NCI-H748 (cell line): ENCODE measurements at regions not wholly inside any gene's neighbourhood (a gene's known extent, or its start where the extent isn't known, plus 50 kb on each side); places are given as distances from the start of the nearest gene placed in this dataset.
"Not testable (repeated sequence)": the region's sequence is repeated elsewhere in the genome, so short reads cannot be mapped to it uniquely, and the experiment has no call there.

ENCODE experiments used
- DNase-seq: peaks from one replicate; lab custom pipeline; 2025; ENCODE audit not compliant: unreplicated experiment; lab: John Stamatoyannopoulos, UW

DNA sequence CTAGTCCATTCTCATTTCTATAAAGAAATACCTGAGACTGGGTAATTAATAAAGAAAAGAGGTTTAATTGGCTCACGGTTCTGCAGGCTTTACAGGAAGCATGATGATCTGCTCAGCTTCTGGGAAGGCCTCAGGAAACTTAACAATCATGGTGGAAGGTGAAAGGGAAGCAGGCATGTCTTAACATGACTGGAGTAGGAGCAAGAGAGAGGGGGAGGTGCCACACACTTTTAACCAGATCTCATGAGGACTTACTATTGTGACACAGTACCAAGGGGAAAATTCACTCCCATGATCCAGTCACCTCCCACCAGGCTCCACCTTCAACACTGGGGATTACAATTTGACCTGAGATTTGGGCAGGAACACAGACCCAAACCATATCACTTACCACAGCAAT is 310.1 kb downstream of the SH3GL2 start:
- not testable (repeated sequence) for DNase-seq

DNA sequence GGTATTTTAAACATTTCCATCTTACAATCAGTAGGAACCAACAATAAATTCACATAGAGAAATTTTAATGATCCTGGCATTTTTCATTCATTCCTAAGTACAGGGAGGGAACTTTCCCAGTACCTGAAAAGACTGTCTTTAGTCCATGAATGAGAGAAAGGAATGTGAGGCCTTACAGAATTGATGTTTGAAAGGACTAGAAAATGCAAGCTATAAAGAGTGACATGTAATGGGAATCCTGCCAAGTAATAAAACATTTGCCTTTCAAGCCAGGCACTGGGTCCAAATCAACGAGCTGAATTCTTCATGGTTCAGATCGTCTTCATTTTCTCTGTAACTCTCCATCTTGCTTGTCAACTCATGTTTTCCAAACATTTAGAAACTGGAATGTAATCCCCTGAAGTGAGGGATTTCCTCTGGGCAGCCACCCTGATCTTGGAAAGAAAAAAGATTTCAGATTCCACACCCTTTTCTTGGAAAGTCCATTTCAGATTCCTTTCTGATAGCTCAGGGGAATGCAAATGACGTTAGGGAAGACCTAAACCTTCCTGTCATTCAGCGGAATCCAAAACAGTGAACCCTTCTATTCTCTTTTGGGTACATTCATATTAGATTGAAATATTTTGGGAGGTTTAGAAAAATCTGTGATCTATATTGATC is 315.8 kb downstream of the SH3GL2 start:
- DNase-seq = peak; percentile 21

DNA sequence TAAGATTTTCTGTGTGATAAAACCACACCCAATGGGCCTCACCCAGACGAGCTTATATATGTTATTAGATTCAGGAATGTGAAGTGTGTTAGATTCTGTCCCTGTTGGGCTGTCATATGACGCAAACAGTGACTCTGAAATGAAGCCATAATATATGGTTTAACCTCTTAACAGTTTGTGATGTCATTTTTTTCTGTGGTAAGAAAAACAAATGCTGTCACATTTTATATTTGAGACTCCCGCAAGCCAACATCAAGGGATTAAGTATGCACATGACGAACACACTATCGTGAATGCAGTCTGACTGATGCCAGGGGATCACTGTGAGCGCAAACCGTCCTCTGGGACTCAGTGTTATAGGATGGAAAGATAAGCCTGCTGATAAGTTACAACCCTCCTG is 321.7 kb downstream of the SH3GL2 start:
- no peak for DNase-seq

DNA sequence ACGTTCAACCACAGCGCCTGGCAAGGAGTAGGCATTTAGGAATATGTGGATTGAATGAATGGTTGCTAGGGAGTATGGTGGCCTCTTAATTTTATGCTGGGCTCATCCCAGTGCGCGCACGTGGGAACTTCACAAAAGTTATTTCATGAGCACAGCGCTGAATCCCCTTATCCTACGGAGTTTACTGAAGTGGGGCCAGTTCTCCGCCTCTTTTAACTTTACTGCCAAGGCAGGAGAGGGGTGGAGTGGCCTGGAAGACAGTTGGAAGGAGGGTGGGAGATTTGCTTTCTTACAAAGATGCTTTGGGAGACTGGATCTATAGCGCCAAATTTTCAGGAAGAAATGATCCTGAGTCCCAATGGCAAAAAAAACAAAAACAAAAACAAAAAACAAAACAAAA is 326.5 kb downstream of the SH3GL2 start:
- peak; percentile 25 for DNase-seq

DNA sequence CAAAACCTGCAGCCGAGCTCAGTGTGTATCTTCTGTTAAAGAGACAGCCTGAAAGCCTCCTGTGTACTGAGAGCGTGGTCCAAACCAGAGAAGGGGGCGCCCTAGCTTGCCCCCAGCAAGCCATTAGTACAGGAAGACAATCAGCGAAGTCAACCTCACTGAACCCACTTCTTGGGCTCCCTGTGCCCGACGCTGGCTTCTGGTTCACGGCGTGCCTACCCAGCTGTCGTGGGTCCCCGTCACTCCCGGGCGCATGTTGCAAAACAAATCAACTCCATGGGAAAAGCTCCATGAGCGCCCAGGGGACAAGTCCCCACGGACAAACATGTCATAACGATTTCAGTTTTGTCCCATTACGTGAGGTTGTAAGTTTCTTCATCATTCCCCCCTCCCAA is 326.9 kb downstream of the SH3GL2 start:
- peak; percentile 60 for DNase-seq

DNA sequence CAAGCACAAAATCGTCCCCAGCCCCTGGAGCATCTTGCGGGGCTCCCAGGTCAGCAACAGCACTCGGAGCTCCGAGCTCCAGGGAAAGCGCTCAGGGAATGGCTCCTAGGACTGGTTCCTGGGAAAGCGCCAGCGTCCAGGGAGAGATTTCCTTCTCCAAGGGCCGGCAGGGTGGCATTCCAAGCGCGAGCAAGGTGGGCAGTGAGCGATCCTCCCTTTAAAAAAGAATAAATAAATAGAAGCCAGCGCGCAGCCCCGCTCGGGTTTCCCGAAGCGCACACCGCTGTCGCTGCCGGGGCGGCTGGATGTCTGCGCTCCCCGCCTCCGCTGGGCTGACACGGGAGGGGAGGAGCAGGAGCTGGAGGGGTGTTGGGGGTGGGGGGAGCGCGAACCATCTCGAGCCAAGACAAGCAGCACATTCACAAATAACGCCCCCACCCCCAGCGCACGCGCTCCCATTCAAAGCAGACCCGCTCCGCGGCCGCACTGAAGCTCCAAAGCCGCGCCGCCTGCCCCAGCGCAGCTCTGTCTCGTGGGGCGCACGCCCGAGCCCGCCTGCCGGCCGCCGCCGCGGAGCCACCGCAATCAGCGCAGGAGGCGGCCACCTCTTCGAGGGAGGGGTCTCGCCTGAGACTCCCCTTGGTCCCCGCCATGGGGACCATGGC is 327.4 kb downstream of the SH3GL2 start:
- peak; percentile 79 for DNase-seq

DNA sequence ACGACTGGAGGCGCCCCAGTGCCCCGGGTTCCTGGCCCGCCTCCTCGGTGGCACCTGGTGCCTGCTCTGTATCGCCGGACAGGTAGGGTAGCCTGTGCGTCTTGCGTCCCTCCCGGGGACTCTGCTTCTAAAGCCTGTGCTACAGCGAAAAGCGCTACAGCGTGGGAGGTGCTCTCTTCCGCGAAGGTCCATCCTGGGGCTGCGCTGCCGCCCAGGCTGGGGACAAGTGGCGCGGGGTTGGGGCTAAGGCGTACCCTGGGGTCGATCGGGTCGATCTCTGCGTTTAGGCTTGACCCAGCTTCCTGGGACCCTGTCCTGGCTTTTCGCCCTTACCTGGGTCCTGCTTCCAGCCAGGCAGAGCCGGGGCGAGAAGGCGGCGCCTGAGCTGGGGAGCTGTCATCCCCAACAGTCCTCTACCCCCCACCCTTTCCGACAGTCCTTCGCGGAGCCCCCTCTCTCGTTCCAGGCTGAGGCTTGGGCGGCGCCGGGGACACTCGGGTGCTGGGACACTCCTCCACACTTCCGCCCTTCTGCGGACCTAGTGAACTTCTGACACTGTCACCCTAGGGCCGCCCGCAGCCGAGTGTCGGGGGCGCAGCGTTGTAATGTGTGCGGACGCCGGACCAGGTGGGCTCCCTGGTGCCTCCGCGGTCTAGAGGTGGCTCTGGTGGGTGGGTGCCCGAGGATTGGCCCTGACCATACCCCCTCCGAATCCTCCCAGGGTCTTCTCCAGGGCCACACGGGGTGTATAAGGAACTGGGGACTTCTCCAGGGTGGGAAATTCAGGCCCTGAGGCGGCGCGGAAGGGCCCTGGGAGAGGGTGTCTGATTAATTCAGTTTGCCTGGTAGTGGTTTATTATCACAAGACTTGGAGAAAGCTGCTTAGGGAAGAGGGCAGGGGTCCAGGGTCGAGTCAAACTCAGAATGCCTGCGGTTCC is 328.2 kb downstream of the SH3GL2 start:
- peak; percentile 78 for DNase-seq

DNA sequence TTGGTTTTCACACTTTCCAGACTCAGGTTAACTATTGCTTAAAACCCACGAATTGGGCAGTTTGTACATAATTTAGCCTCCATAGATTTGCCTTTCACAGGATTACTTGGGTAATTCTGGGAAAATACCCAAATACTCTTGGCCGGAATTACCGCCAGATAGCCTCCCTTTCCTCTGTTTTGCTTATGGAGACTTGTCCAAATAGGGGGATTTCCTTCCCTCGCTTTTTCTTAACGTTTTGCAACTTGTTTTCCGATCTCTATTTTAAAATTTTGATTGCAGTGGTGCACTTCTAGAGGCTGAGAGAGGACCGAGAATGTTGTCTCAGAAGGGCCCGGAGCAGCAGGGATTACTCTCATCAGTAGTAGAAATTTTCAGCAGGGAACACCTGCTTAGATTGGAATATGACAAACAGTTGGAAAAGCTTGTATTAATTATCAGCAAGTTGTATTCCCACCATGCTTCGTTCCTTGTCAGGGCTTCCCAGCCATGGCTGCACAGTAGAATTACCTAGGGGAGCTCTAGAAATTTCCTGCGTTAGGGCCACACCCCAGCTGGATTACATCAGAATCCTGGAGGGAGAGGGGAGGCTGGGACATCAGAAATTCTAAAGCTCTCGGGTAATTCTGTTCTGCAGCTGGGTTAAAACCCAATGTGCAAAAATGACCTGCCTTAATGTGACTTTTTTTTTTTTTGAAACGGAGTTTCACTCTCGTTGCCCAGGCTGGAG is 329.1 kb downstream of the SH3GL2 start:
- no peak for DNase-seq

DNA sequence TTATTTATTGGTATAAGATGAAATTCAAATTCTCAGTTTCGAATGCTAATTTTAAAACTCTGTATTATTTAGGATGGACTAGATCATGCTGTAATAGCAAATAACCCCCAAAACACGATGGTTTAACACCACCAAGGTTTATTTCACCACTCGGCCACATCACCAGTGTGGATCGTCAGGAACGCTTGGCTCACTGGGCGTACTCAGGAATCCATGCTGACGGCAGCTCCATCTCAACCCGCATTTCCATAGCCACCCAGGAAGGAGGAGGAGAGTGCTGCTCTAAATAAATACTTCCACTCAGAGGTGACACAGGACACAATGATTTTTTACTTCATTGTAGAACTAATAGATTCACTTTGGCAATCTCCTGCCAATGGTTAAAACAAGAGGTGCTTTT is 347.4 kb downstream of the SH3GL2 start:
- no peak for DNase-seq

DNA sequence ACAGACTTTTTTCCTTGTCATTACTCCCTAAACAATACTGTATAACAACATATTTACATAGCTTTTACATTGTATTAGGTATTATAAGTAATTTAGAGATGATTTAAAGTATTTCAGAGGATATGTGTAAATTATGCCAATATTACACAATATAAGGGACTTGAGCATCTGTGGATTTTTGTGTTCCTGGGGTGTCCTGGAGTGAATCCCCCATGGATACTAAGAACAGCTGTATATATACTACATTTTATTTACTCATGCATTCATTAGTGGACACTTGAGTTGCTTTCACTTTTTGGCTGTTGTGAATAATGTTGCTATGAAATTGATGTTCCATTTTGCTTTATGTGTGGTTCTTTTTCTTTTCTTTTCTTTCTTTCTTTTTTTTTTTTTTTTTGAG is 348.8 kb downstream of the SH3GL2 start:
- DNase-seq = no peak

DNA sequence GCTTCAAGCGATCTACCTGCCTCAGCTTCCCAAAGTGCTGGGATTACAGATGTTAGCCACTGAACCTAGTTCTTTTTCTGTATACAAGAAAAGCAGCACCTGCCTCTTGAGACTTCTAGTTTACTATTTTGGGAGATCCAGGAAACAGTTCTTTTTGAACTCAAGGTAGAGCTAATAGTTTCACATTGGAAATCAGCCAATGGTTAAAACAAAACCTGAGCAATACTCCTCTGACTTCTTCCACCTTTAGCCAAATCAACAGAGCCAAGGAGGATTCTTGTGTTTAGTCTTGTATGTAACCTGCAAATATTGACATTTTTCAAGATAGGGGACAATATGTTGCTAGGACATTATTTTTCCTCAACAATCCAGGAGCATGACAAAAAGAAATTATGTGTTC is 349.4 kb downstream of the SH3GL2 start:
- DNase-seq = no peak

DNA sequence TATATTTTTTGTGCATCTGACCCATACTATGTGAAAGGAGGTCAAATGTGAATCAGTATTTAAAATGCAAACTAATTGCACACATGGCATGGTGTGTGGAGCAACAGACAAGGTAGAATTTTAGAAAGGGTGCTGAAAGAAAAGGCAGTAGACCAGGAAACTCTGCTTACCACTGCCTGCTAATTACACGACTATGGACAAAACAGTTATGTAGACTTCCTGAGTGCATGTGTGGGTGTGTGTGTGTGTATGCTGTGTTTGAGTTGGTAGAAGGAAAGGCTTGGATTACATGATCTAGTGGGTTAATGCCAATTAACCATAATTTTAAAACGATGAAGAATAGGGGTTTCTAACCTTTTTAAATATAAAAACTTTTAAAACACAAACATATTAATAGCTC is 349.9 kb downstream of the SH3GL2 start:
- no peak for DNase-seq

DNA sequence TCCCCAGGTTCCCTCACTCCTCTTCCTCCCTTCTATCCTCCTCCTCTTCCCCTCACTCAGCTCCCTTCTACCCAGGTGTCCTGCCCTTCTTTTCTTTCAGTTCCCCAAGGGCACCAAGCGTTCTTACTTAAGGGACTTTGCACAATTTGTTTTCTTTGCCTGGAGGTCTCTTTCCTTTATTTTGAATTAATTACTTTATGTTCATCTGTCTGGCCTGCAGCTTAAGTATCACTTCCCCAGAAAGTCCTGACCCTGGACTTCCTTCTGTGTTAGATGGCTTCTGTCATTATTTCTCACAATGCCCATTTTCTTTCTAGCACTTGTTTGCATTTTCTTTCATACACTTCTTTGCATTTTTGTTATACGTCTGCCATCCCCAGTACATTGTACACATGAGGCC is 350.6 kb downstream of the SH3GL2 start:
- no peak for DNase-seq

DNA sequence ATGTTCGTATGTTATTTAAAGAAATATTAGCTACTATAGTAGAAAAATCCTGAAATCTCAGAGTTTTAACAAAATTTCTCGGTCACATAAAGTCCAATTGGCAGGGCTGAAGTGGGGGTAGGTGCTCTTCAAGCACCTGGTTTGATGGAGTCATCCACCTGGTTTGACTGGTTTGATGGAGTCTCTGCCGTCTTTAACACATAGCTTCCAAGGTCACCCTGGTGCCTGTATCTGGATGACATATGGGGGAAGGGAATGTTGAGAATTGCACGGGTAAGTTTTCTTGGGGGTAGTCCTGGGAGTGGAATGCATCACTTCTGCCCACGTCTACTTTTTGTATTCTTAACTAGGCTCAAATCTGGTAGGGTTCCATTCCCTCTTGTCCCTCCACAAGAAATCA is 351.2 kb downstream of the SH3GL2 start:
- no peak for DNase-seq

DNA sequence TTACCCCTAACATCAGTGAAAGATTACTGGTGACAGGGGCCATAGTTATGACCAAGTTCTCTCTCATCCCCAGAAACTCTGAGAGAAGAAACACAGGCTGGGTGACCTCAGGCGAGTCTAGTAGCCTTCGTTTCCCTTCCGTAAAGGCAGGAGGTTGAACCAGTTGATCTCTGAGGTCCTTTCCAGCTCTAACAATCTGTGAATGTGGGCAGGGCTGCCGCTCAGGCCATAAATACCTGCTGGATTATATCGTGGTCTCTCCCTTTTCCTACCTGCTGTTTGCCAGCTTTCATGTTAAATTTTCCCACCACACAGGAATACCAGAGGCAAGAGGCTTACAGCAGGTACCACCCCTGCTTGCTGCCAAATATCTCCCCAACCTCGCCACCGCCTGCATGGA is 357.5 kb downstream of the SH3GL2 start:
- no peak for DNase-seq

DNA sequence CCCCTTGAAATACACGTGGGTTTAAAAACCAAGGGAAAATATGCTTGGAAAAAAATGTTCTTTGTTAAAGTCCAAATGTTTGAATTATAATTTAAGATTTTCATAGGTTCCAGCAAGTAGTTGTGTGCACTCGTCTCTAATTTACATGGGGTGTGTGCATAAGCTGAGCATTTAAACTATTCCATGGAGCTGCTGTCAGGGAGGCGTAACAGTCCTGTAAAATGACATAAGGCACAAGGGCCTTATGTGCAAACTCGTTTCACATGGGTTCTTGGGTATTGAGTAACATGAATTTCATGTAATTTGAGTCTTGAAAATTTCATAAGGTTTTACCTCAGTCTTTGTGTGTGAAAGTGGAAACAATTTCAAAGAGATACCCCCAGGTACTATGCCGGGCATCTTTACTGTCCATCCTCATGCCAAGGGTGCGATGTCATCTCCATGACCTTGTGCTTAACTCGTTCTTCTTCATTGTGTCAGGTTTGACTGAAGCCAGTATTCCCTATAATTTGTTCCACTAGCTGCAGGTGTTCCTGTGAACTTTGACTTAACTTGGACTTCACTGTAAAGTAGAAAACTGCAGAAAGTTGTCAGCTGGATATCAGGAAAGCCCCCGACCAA is 359.3 kb downstream of the SH3GL2 start:
- DNase-seq = no peak

DNA sequence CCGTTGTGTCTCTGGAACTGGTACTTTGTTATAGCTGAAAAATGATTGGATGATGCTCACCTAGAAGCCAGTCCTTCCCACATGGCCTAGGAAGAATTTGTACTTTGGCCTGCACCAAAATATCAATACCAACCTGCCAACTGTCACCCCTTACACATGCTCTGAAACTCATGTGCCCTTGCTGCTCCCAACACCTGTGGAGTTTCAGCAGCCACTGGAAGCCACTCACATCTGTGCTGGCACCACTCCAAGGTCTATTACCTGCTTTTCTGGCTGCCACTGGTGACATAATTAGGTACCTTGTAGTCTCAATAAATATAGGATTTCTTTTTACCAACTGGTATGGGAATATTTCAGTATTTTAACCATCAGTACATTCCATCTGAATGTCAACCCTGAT is 363.6 kb downstream of the SH3GL2 start:
- peak; percentile 75 for DNase-seq

DNA sequence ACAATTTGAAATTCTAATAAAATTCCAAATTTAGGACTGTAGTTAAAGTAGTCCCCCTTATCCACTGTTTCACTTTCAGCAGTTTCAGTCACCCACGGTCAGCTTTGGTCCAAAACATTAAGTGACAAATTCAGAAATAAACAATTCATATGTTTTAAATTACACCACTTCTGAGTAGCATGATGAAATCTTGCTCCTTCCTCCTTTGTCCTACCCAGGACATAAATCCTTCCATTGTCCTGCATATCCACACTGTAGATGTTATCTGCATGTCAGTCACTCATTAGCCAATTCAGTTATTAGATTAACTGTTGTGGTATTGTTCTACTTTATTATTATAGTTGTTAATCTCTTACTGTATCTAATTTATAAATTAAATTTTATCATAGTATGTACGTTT is 376.5 kb downstream of the SH3GL2 start:
- DNase-seq = no peak

DNA sequence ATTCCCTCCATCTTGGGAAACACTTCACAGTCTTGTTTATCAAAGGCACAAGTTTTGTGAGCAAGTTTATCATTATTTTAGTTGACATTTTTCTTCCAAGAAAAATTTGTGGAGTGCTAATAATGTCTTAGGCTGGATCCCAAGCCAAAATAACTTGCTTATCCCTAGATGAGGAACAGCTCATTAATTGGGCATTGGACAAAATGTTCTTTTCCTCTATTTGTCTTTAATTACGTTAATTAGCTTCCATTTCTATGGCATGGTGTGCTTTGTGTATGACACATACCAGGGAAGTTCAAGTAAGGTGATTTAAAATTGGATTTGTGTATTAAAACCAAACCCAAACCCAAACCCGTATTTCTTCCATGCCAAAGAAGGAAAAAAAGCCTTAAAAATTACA is 379.5 kb downstream of the SH3GL2 start:
- DNase-seq = no peak

DNA sequence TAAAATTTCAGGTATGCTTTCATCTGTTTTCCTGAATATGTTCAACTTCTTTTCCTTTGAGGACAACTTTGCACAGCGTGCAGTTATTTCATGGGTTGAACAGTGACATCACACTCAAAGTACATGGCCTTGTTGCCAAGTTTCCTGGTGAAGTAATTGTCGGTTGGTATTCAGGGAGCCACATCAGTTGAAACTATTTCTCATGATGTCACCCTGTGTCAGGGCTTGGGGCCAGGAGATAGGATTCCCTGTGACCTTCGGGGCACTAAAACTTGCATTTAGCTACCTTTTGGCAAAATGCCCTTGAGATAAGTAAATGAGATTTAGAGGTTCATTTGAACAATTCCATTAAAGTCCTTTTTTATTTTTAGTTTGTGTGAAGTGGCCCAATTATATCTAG is 383.9 kb downstream of the SH3GL2 start:
- no peak for DNase-seq

DNA sequence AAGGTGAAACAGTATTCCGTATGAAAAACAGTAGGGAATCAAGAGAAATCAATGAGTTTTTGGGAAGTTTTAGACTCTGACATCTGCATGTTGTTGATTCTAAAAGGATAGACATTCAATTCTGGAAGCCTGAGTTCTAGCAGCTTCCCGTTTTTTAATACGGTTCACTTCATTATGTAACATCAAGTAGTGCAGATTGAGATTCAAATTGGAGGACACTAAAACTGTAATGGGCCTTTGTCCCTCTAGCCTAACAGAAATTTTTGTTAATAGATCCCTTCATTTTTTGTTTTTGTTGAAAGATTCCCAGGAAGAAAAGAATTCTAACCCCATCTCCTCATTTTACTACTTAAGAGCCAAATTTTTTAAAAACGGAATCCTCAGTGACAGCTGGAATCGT is 384.6 kb downstream of the SH3GL2 start:
- no peak for DNase-seq
